NT2/D1 (cell line): ENCODE measurements at regions not wholly inside any gene's neighbourhood (a gene's known extent, or its start where the extent isn't known, plus 50 kb on each side); places are given as distances from the start of the nearest gene placed in this dataset.

Source experiments
- DNase-seq: peaks from one replicate; pipeline ENCODE4 v3.0.0-alpha.2; 2011; ENCODE audit warnings: low read depth, low spot score
- H3K27me3 ChIP-seq: 2 replicates; pipeline ENCODE4 v1.6.0; 2011; ENCODE audit warnings: mild to moderate bottlenecking; ENCODE audit not compliant: insufficient read length, insufficient read depth
- H3K36me3 ChIP-seq: 2 replicates; pipeline ENCODE4 v1.6.1; 2011; ENCODE audit warnings: mild to moderate bottlenecking, low read length, mixed read lengths; ENCODE audit not compliant: insufficient read depth, insufficient read length
- H3K4me1 ChIP-seq: 2 replicates; pipeline ENCODE4 v1.5.1; 2011; ENCODE audit not compliant: insufficient read depth, insufficient read length
- H3K4me3 ChIP-seq: 2 replicates; pipeline ENCODE4 v1.5.1; 2011; ENCODE audit warnings: low read depth; ENCODE audit not compliant: insufficient read length
- H3K9ac ChIP-seq: 2 replicates; pipeline ENCODE4 v1.6.0; 2011; ENCODE audit warnings: low read depth; ENCODE audit not compliant: insufficient read length
- H3K9me3 ChIP-seq: 2 replicates; pipeline ENCODE4 v1.5.1; 2011; ENCODE audit warnings: mild to moderate bottlenecking, low read length; ENCODE audit not compliant: insufficient read depth
- SUZ12 ChIP-seq: IDR thresholded peaks from 2 replicates; pipeline ENCODE4 v1.6.1; 2011; ENCODE audit not compliant: insufficient read length, insufficient read depth; ENCODE audit errors: extremely low read depth
- YY1 ChIP-seq: IDR thresholded peaks from 2 replicates; pipeline ENCODE4 v1.6.1; 2011; ENCODE audit not compliant: insufficient read length, insufficient read depth
- ZNF274 ChIP-seq: IDR thresholded peaks from 2 replicates; pipeline ENCODE4 v1.6.1; 2011; ENCODE audit warnings: mild to moderate bottlenecking, low read depth, low read length

GRCh38 chr21:35705237-35705887 lies 355.0 kb downstream of the SETD4 start:
- no peak overlapping the region for H3K4me3 ChIP-seq
- H3K4me1 ChIP-seq: no peaks in the 10 kb centered on the region
- no peak overlapping the region for H3K9ac ChIP-seq
- no peak for DNase-seq
- no peaks in the 10 kb centered on the region for H3K36me3 ChIP-seq
- H3K9me3 ChIP-seq: no peaks in the 10 kb centered on the region
- TF ChIP-seq SUZ12: no peak
- no peak for TF ChIP-seq ZNF274
- no peak for TF ChIP-seq YY1
- peaks cover 3% of the 10 kb centered on the region for H3K27me3 ChIP-seq

GRCh38 chr21:35703704-35704103 lies 356.6 kb downstream of the SETD4 start:
- H3K9ac ChIP-seq: no peak overlapping the region
- peaks cover 3% of the 10 kb centered on the region for H3K27me3 ChIP-seq
- no peaks in the 10 kb centered on the region for H3K4me1 ChIP-seq
- no peak for TF ChIP-seq SUZ12
- DNase-seq: no peak
- no peak overlapping the region for H3K4me3 ChIP-seq
- H3K9me3 ChIP-seq: no peaks in the 10 kb centered on the region
- no peaks in the 10 kb centered on the region for H3K36me3 ChIP-seq

- Histone ChIP-seq H3K9me3 (no peaks in the 10 kb centered on the region), H3K27me3 (no peaks in the 10 kb centered on the region), H3K9ac (no peak overlapping the region), H3K4me3 (no peak overlapping the region), H3K4me1 (no peaks in the 10 kb centered on the region), H3K36me3 (no peaks in the 10 kb centered on the region)
- no peak for TF ChIP-seq SUZ12
- no peak for TF ChIP-seq ZNF274
- TF ChIP-seq YY1: no peak
- DNase-seq: no peak
Measured at GRCh38 chr21:35699361-35699760, 361.0 kb downstream of the SETD4 start.

GRCh38 chr21:35697321-35697808 lies 363.0 kb downstream of the SETD4 start:
- TF ChIP-seq ZNF274 (no peak), SUZ12 (no peak), YY1 (no peak)
- H3K4me1 ChIP-seq: no peaks in the 10 kb centered on the region
- H3K9ac ChIP-seq: no peak overlapping the region
- no peak overlapping the region for H3K4me3 ChIP-seq
- H3K27me3 ChIP-seq: no peaks in the 10 kb centered on the region
- no peaks in the 10 kb centered on the region for H3K36me3 ChIP-seq
- DNase-seq: no peak
- H3K9me3 ChIP-seq: no peaks in the 10 kb centered on the region

- H3K4me1 ChIP-seq: no peaks in the 10 kb centered on the region
- DNase-seq: no peak
- H3K36me3 ChIP-seq: no peaks in the 10 kb centered on the region
- no peak overlapping the region for H3K9ac ChIP-seq
- 0 out of 2 replicates have a peak, but pooled peaks cover 2% of the 10 kb centered on the region for H3K9me3 ChIP-seq
- no peak overlapping the region for H3K4me3 ChIP-seq
- no peaks in the 10 kb centered on the region for H3K27me3 ChIP-seq
- TF ChIP-seq ZNF274 (no peak), YY1 (no peak), SUZ12 (no peak)
Measured at GRCh38 chr21:35696644-35697043, 363.7 kb downstream of the SETD4 start.

- no peaks in the 10 kb centered on the region for H3K27me3 ChIP-seq
- no peak overlapping the region for H3K4me3 ChIP-seq
- H3K36me3 ChIP-seq: no peaks in the 10 kb centered on the region
- H3K9ac ChIP-seq: no peak overlapping the region
- peaks cover 5% of the 10 kb centered on the region; the same call in 1 of the 2 replicates for H3K9me3 ChIP-seq
- no peaks in the 10 kb centered on the region for H3K4me1 ChIP-seq
- no peak for DNase-seq
- TF ChIP-seq YY1 (no peak), ZNF274 (no peak), SUZ12 (no peak)
Measured at GRCh38 chr21:35692311-35692710, 368.0 kb downstream of the SETD4 start.

GRCh38 chr21:35690436-35690835 lies 369.9 kb downstream of the SETD4 start:
- no peaks in the 10 kb centered on the region for H3K27me3 ChIP-seq

More at GRCh38 chr21:35690436-35690835, 369.9 kb downstream of the SETD4 start:
- DNase-seq: no peak
- Histone ChIP-seq H3K36me3 (no peaks in the 10 kb centered on the region), H3K4me1 (no peaks in the 10 kb centered on the region), H3K9me3 (peaks cover 5% of the 10 kb centered on the region; the same call in 1 of the 2 replicates), H3K9ac (no peak overlapping the region), H3K4me3 (no peak overlapping the region)
- TF ChIP-seq SUZ12 (no peak), YY1 (no peak), ZNF274 (no peak)
